Mucosa of rectum (tissue), 2 donors: ENCODE measurements at regions not wholly inside any gene's neighbourhood (a gene's known extent, or its start where the extent isn't known, plus 50 kb on each side); places are given as distances from the start of the nearest gene placed in this dataset.

Source experiments
- H3K27ac ChIP-seq, 2 donors: one replicate each; pipeline ENCODE4 v1.7.0; 2013; ENCODE audit warnings: inconsistent platforms in 2 of 2, low read depth in 2 of 2, low read length in 2 of 2
- H3K27me3 ChIP-seq, 2 donors: one replicate each; pipeline ENCODE4 v1.7.0; 2013; ENCODE audit warnings: low read length in 2 of 2; ENCODE audit not compliant: control insufficient read depth in 2 of 2, insufficient read depth in 2 of 2
- H3K36me3 ChIP-seq, 2 donors: one replicate each; pipeline ENCODE4 v1.7.0; 2013; ENCODE audit warnings: low read length in 2 of 2; ENCODE audit not compliant: control insufficient read depth in 2 of 2, insufficient read depth in 2 of 2
- H3K4me1 ChIP-seq, 2 donors: one replicate each; pipeline ENCODE4 v1.7.0; 2013; ENCODE audit warnings: low read length in 2 of 2, mild to moderate bottlenecking in 1 of 2; ENCODE audit not compliant: control insufficient read depth in 2 of 2, insufficient read depth in 2 of 2
- H3K4me3 ChIP-seq, 2 donors: one replicate each; pipeline ENCODE4 v1.7.0; 2013; ENCODE audit warnings: low read length in 2 of 2
- H3K9ac ChIP-seq, 2 donors: one replicate each; pipeline ENCODE4 v1.7.0; 2013; ENCODE audit warnings: low read length in 2 of 2, low read depth in 1 of 2, mild to moderate bottlenecking in 1 of 2
- H3K9me3 ChIP-seq, 2 donors: one replicate each; pipeline ENCODE4 v1.7.0; 2013; ENCODE audit warnings: low read length in 2 of 2; ENCODE audit not compliant: control insufficient read depth in 2 of 2
- donor health status: healthy.
- donor health status: Normal muscosa, but diverticular disease.

DNA sequence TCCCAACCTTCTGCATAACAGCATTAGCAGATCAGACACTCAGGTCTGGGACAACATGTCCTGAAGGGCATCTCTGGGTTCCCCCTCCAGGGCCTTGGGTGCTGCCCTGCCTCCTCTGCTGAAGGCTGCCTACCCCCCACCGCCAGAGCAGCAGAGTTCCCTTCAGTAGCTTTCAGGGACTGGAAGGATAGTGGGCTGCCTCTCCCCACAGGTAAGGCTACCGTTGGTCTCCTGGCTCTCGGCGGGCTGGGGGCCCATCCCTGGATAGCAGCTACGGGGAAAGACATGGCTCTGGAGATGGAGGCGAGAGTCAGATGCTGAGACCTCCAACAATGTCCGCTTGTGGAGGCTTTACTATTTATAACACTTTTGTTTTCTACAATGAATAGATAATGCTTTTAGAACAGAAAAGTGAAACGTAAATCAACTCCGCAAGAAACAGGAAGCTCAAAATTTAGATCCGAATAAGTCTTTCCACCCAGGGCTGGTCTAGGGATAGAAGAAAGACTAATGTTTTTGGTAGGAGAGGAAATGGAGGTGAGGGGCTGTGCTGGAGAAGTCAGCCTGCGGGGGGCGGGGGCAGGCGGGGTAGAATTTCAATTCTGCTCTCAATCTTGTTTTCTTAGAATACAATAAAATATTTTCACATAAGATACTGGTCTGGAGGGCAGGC lies 58.4 kb downstream of the ARL4C start:
- H3K9me3 ChIP-seq, result no peaks in the 10 kb centered on the region
- no peak overlapping the region for H3K27ac ChIP-seq
- H3K27me3 ChIP-seq, result no peaks in the 10 kb centered on the region
- no peaks in the 10 kb centered on the region for H3K36me3 ChIP-seq
- H3K4me3 ChIP-seq, result no peak overlapping the region
- no peak overlapping the region for H3K9ac ChIP-seq
- H3K4me1 ChIP-seq, result no peaks in the 10 kb centered on the region

DNA sequence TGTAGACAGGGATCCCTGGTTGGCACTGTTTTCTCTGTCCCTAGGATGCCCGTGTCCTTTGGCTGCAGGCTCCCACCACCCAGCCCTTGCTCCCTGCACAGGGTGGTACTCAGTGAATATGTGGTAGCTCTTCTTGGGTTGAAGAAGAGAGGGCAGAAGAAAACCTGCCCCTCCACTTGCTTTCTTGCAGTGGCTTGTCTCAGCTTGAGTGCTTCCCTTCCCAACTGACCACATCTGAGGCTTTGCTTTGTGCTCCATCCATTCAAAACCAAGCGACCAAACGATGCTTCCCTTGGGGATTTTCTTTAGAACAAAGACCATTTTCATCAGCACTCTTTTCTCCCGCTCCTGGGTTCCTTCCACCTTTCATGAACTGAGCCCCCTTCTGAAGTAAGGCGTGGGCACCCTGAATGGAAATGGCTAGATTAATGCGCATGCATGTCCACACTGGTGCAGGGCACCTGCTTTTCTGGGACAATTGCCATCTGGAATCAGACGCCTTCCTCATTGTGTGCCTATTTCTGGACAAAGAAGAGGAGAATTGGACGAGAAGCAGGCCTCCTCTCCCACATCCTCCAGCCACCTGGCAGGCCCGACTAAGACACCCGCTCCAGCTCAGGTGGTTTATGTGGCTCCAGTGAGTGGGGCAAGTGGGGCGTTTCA lies 59.1 kb downstream of the ARL4C start:
- Histone ChIP-seq H3K4me1 (no peaks in the 10 kb centered on the region), H3K4me3 (no peak overlapping the region), H3K27me3 (no peaks in the 10 kb centered on the region), H3K9ac (no peak overlapping the region), H3K9me3 (no peaks in the 10 kb centered on the region), H3K36me3 (no peaks in the 10 kb centered on the region), H3K27ac (no peak overlapping the region)

DNA sequence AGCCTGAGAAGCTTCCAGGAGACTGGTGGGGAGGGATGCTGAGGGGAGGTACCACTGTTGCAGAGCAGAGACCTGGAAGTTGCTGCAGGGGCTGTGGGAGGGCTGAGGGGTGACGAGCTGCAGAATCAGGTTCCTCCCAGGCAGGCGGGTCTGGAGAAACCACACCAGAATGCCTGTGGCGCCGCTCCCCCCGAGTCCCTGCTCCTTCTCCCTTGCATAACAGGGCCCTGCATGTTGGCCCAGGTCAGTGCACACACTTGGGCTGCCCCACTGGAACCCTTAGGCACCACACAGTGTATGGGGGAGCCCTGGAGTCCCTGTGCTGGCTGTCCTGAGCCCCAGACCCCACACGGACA lies 60.4 kb downstream of the ARL4C start:
- Histone ChIP-seq H3K4me1 (no peaks in the 10 kb centered on the region), H3K27me3 (no peaks in the 10 kb centered on the region), H3K36me3 (no peaks in the 10 kb centered on the region), H3K4me3 (no peak overlapping the region), H3K9me3 (no peaks in the 10 kb centered on the region), H3K9ac (no peak overlapping the region), H3K27ac (no peak overlapping the region)

GRCh38 chr2:234435836-234436481 lies 60.9 kb downstream of the ARL4C start:
- no peak overlapping the region for H3K27ac ChIP-seq
- no peak overlapping the region for H3K4me3 ChIP-seq
- no peak overlapping the region for H3K9ac ChIP-seq
- H3K36me3 ChIP-seq, result no peaks in the 10 kb centered on the region
- no peaks in the 10 kb centered on the region for H3K9me3 ChIP-seq
- no peaks in the 10 kb centered on the region for H3K4me1 ChIP-seq
- no peaks in the 10 kb centered on the region for H3K27me3 ChIP-seq

DNA sequence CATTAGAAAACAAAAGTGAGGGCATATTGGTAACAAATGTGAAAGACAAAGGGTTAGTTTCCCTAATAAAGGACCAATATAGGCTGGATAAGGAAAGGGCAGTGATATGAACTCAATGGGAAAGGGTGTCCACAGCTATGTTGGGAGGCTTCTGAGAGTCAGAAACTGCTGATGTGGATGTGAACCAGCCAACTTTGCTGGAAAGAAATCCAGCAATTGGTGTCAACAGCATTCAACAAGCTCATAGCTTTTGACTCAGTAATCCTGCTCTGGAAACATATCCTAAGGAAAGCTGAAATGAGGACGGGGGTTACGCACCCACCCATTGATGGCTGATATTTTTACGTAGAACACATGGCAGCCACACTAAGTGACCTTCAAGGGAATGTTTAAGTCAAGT lies 63.7 kb downstream of the ARL4C start:
- no peaks in the 10 kb centered on the region for H3K4me1 ChIP-seq
- no peak overlapping the region for H3K27ac ChIP-seq
- no peaks in the 10 kb centered on the region for H3K27me3 ChIP-seq
- no peak overlapping the region for H3K4me3 ChIP-seq
- H3K36me3 ChIP-seq, result no peaks in the 10 kb centered on the region
- no peaks in the 10 kb centered on the region for H3K9me3 ChIP-seq
- H3K9ac ChIP-seq, result no peak overlapping the region

DNA sequence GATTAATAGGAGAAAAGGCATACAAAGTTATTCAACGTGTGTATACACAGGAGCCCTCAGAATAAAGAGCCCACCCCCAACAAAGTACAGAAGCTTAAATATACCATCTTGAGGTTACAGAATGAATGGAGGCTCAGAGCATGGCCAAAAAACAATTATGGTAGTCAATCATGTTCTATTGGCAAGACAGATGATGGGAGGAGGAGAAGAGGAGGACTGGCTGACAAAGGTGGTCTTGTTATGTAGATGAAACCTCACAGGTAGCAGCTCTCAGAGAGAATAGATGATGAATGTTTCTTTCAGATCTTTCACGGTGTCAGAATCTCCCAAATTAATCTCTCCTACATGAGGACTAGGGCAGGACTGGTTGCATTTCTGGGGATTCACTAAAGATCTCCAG lies 66.0 kb downstream of the ARL4C start:
- H3K9ac ChIP-seq, result no peak overlapping the region
- H3K27ac ChIP-seq, result no peak overlapping the region
- H3K9me3 ChIP-seq, result no peaks in the 10 kb centered on the region
- peaks cover 3 to 5% of the 10 kb centered on the region in 2 donors for H3K4me1 ChIP-seq
- no peaks in the 10 kb centered on the region for H3K27me3 ChIP-seq
- no peak overlapping the region for H3K4me3 ChIP-seq
- H3K36me3 ChIP-seq, result no peaks in the 10 kb centered on the region

DNA sequence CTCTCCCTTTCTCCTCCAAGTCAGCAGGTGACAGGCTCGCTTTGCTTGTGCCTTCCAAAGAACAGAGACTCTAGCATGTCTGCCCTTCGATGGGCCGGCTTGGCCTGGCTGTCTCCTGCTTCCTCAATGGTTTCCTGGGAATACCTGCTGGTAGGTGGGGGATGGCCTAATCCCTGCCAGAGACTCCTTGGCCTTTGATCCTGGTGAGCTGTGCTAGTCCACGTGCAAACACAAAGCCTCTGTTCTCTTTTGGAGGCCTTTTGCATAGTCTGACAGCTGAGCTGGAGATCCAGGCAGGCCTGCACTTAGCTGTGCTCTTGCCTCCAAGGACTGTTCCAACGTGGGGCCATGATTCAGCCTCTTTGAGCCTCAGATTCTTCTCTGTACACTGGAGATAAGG lies 67.6 kb downstream of the ARL4C start:
- Histone ChIP-seq H3K9me3 (no peaks in the 10 kb centered on the region), H3K9ac (no peak overlapping the region), H3K27me3 (no peaks in the 10 kb centered on the region), H3K36me3 (no peaks in the 10 kb centered on the region), H3K4me3 (no peak overlapping the region), H3K4me1 (peaks cover 5 to 7% of the 10 kb centered on the region in 2 donors), H3K27ac (no peak overlapping the region)

DNA sequence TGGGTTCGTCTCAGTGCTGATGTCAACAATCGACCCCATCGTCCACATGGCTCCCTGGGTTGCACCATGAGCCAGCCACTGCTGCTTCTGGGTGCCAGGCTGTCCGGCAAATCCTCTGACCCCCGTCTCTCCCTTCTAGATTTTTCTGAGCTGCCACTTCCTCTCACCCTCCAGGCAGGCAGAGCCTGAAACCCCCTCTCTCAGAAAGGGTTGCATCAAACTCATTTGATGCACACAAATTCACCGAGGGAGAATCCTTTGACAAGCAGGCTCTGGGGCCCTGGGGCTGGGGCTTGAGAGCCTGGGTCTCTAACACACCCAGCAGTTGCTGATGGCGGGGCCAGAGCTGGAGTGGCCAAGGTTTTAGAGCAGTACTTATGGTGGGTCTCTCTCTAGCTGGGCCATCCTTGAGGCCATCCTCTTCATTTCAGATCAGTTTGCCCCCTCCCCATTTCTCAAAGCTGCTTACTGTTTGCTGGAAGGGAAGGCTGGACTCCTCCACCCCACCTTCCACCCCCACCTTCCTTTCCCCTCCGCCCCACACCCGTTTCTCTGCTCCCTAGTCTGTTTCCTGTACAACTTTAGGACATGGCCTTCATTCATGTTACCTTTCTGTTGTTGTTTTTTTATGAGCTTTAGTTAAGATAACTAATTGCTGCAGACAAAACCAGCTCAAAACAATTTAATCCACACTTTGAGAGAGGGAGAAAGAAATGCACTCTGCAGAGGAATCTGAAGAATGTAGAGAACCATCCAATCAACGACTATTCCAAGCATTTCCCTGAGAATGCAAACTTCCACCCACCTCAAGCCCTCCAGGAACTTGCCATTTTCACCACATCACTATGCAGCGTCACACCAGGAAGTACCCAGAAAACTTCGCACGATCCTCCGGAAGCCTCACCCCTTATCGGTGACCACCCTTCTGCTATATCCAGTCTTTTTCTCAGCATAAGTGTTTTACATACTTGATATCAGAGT lies 69.5 kb downstream of the ARL4C start:
- Histone ChIP-seq H3K27me3 (no peaks in the 10 kb centered on the region), H3K4me1 (peaks cover 7% of the 10 kb centered on the region in 2 donors), H3K9ac (no peak overlapping the region), H3K36me3 (no peaks in the 10 kb centered on the region), H3K27ac (peak overlapping the region; percentile 46 to 76), H3K4me3 (no peak overlapping the region), H3K9me3 (no peaks in the 10 kb centered on the region)

- Histone ChIP-seq H3K27ac (peak overlapping the region; percentile 46 to 76), H3K9me3 (no peaks in the 10 kb centered on the region), H3K4me3 (no peak overlapping the region), H3K4me1 (peaks cover 7 to 12% of the 10 kb centered on the region in 2 donors), H3K36me3 (no peaks in the 10 kb centered on the region), H3K9ac (no peak overlapping the region), H3K27me3 (no peaks in the 10 kb centered on the region)
Measured at GRCh38 chr2:234426616-234427015, 70.3 kb downstream of the ARL4C start.
